GM19035 (cell line): ENCODE measurements at regions not wholly inside any gene's neighbourhood (a gene's known extent, or its start where the extent isn't known, plus 50 kb on each side); places are given as distances from the start of the nearest gene placed in this dataset.

Experiments used
- ATAC-seq: cut with Tn5 transposase; IDR thresholded peaks from one replicate; pipeline ENCODE4 v1.9.1; 2021; ENCODE audit not compliant: unreplicated experiment

DNA sequence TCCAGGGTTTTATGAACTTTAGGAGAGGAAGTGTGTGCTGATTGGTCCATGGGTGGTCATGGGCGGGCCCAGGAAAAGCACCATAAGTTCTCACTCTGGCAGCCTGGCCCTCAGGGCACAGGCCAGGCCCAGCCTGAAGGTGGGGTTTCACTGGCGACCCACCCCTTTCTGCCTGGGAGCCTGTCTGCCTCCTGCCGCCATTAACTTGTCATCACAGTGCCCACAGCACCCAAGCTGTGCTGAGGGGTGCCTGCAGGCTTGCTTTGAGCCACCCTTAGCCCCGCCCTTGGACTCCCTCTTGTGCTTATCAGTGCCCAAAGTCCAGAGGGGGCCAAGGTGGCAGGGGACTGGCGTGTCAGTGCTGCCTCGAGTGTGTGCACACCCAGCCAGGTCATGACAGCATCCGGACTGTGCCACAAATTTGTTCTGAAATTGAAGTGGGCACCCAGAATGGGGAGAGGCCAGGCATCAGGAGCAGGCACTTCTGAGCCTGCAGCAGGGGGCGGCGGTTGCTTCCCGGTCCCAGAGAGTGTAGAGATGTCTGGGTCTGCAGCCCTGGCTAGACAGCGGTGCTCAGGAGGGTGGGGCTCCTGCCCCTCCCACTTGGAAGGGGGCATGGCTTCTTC lies 455.6 kb downstream of the TMA16 start:
- no peak for ATAC-seq

DNA sequence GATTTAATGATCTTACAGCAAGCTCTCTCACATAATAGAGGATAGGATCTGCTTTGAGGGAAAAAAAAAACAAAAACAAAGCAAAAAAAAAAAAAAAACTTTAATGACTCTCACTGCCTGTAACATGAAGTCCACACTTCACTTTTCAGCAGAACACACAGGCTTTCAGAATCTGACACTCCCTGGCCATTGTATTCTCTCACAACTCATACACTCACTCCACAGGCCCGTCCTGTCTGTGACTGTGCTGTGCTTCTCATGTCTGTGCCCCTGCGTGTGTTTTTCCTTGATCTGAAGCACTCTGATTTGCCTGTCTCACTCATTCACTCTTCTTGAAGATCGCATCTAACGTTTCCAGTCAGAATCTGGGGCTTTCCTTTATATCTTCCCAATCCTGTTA lies 460.8 kb downstream of the TMA16 start:
- ATAC-seq, result no peak

DNA sequence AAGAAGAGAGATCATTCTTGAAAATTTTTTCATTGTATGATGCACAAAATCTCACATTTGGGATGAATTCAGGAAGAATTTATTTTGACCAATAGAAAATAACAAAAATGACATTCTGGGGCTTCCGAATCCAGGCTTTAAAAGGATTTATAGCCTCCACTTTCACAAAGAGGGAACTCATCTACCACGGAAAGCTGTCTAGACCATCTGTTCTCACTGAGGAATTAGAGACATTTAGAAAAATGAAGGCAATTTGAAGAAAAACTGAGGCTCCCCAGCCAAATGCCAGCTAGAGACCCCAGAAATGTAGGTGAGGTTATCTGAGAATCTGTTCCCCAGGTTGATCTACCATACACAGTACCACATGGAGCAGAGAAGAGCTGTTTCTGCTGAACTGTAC lies 464.3 kb downstream of the TMA16 start:
- ATAC-seq, result no peak

DNA sequence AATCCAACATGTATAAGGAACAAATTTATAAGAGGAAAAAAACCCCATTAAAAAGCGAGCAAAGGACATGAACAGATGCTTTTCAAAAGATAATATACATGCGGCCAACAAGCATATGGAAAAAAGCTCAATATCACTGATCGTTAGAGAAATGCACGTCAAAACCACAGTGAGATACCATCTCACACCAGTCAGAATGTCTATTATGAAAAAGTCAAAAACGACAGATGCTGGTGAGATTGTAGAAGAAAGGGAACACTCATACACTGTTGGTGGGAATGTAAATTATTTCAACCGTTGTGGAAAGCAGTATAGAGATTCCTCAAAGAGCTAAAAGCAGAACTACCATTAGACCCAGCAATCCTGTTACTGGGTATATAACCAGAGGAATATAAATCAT lies 465.4 kb downstream of the TMA16 start:
- ATAC-seq, result no peak

DNA sequence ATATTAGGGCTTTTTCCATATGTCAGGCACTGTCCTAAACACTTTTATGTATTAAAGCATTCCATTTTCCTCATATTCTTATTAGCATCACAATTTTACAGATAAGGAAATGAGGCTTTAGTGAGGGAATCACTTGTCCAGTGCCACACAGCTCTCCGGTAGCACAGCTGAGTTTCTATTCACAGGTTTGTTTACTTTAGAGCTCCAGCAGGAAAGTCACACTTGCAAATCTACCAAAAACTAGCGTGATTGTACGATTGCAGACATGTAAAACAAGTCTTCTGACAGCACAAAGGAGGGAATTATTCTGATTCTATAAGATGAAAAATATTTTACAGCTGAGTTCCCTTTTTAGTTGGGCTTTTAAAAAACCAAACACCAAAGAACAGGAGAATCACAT lies 472.1 kb downstream of the TMA16 start:
- ATAC-seq, result no peak

DNA sequence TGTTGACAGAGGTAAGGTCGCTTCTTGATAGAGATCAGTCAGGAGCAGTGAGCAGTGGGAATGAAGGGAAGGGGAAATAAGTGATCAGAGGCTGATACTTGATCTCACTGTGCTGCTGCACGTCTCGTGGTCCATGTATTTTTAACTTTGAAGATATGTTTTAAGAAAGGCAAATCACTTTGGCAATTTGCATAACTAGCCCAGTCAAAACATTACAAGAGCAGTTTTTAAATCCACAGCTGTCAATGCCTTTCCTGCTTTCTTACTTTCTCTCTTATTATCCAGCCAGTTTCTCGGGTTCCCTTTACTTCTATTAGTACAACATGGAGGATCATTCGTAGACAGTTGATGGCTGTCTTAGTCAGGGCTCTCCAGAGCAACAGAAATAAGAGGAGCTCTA lies 472.8 kb downstream of the TMA16 start:
- peak; percentile 71 for ATAC-seq

DNA sequence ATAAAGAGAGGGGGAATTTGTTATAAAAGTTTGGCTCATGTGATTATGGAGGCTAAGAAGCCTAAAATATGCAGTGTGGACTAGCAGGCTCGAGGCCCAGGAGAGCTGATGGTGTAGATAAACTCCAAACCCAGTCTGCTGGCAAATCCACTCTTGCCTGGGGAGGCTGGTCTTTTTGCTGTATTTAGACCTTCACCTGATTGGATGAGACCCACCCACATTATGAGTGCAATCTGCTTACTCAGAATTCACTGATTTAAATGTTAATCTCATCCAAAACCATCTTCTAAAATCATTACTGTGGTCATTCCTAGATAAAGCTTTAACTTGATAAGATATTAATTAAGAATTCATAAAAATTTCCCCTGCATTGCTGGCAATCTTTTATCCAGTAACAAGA lies 473.2 kb downstream of the TMA16 start:
- ATAC-seq, result no peak

DNA sequence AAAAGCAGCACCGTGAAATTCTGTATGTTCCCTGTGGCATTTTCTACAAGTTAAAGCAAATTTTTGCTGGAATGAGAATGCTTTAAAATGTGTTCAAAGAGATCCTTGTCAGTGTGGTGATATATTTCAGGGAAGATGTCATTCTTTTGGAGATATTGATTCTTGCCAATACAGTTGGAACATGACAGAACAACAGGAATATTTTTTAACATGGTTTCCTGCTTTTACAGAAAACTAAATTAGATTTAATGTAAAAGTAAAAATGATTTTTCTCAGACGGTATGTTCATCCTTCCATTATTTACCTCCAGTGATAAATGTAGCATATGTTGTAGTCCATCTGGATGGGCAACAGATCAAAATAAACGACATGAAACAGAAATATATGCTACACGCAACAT lies 474.8 kb downstream of the TMA16 start:
- no peak for ATAC-seq

DNA sequence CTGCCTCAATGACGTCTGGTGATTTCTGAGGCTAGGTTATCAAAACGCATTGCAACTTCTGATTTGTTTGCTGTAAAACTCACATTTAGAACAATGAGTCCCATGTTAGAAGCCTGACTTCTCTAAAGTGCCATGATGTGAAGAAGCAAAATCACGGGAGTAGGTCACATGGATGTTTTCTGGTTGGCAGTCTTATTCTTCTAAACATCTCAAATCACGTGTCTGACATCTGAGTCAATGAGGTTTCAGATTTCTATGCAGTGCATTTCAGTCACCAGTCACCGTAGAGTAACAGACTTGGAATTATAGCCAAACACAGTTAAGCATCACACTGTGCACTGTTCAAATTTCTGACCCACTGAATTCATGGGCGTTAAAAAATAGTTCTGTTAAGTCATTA lies 482.1 kb downstream of the TMA16 start:
- no peak for ATAC-seq

DNA sequence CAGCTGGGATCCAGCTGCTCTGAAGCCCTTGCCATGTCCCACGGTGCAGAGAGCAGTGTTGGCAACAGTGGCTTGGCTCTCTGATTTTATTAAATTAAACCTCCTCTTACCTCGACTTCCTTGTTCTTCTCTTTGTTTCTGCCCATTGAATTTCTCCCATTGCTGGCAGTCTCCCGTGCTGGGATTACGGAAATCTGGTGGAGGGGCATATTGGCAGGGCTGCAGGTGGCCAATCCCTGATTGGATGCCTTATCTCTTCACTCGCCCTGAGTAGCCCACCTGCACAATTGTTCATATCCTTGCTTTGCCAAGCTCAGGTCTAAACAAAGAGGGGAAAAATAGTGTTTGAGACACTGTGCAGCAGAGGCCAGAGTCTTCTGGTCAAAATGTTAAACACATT lies 493.9 kb downstream of the TMA16 start:
- no peak for ATAC-seq

DNA sequence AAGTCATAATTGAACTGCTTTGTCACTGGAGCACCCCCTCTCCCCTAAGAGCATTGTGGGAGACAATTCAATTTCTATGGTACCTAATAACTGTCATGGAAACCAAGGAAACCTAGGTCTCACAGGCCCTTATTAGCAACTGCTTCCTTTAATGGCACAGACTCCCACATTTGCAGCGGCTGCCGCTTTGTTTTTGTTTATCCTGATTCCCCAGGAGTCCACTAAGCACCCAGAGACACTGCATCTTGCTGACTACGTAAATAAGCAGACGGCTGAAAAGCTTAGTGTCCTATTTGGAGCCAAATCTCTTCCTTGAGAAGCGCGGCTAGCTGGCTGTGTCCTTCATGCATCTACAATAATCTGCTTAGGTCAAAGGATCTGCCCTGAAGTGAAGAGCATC lies 494.4 kb downstream of the TMA16 start:
- ATAC-seq, result no peak

DNA sequence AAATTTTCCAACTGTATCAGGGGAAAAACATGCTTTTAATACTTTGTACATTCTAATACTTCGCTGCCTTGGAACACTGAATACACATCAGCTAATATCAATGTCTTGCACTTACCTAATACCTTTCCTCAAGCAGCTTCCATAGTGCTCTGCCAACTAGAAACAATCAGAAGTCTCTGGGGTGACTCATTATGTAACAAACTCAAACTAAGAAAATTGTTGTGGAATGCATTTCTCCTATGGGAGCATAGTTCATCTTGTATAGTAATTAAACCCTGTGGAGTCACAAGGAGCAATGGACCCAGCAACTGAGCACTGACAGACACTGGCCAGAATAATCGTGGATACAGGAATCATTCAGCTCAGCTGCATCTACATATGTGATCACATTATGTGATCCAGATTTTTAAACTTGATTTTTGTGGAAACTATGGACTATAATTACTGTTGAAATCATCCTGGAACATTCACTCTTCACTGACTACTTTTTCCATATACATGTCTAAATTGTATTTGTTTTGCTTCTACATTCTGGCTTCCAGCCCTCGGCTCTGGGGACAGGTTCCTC lies 496.9 kb downstream of the TMA16 start:
- no peak for ATAC-seq

DNA sequence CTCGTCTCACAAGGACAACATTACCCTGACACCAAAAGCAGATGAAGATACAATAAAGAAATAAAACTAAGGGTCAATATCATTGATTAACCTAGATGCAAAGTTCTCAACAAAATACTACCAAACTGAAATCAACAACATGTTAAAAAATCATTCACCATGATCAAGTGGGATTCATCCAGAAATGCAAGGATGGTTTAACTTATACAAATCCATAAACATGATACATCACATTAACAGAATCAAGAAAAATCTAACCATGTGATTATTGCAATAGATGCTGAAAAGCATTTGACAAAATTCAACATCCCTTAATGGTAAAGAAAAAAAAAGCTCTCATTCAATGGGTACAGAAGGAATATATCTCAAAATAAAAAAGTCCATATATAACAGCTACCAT lies 514.9 kb downstream of the TMA16 start:
- ATAC-seq, result no peak

DNA sequence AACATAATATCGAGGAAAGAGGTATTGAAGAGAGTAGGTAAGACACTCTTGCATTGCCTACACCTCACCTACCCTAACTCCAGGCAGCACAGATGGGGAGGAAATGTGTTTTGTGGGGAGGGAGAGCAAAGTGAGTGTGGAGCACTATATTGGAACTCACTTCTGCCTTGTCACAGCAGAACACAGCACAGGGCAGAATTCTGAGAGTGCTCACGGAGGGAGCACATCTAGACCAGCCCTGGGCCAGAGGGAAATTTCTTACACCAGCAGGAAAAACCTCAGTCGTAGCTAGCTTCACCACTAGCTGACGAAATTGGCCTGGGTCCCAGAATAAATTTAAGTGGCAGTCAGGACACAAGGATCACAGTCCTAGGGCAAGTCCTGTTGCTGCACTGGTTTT lies 517.3 kb downstream of the TMA16 start:
- ATAC-seq, result no peak

DNA sequence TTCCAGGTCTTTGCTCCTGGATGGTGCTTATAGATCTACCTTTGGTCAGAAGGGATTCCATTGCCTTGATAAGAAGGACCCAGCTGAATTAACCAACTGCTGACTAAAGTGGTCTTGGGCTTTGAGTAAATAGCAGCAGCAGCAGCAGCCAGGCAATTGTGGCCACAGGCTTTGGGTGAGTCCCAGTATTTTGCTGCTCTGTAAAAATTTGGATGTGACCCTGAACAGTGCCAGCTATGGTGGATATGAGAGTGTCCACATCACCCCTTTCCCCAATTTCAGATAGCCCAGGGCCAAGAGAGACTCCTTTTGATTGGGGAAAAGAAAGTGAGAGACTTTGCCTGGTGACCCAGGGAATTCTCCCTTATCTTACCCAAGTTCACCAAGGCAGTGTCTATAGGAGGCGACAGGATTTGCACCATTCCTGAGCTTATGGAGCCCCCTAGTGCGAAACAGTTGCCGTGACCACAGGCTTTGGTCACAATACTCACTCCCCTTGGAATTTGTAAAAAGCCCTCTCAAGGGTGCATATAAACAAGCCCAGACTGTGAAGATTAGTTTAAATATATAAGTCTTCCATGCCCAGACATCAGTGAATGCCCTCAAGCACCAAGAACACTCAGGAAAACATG lies 518.0 kb downstream of the TMA16 start:
- ATAC-seq, result peak; percentile 74

DNA sequence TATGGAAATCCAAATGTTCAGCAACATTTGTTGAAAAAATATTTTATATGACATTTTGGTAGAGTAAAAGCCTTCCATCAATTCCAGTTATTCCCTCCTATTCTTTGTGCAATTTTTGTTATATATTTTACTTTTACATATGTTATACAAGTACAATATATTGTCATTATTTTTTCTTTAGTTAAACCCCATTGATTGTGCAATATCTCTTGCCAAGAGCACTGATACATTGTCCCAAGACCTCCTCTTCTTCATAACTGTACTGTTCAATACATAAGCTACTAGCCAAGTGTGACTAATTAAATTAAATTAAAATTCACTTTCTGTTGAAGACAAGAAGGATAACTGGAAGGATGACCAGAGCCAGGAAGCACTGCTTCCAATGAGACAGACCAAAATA lies 527.5 kb downstream of the TMA16 start:
- ATAC-seq, result no peak

DNA sequence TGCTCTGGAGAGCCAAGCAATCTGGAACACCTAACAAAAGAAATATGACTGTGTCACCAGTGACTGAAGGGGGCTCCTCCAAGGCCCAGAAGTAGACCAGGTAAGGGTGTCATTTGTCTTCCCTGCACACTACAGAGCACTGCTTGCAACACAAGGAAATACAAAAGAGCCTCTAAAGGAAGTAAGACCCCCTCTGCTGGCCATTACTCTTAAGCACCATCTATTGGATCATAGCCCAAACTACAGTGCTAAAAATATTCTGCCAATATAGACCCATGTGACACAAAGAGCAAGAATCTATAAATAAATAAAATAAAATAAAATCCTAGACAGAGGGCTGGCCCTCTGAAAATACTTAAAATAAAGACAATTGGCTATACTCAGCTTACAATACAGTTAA lies 528.7 kb downstream of the TMA16 start:
- ATAC-seq, result no peak

DNA sequence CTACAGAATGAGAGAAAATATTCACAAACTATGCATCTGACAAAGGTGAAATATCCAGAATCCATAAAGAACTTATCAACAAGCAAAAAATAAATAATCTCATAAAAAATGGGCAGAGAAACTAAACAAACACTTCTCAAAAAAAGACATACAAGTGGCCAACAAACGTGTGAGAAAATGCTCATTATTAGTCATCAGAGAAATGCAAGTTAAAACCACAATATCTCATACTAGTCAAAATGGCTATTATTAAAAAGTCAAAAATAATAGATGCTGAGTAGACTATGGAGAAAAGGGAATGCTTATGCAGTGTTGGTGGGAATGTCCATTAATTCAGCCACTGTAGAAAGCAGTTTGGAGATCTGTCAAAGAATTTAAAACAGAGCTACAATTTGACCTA lies 533.3 kb downstream of the TMA16 start:
- ATAC-seq, result peak; percentile 71

DNA sequence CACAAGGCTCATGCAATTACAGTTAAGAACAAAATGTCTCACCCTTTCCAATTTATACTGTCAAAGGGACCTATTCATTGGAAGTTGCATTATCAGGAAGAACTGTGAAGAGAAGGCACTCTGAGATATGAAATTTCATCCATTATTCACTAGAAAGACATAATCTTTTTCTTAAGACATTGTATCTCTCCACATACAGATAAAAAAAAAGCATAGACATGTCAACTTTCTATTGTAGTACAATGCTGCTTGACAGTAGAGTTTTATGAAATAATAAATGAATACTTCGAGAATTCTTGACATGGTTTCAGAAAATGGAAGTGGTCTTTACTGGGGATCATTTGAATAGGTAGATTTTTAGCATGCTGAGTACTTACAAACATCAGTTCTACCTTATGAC lies 545.0 kb downstream of the TMA16 start:
- ATAC-seq, result no peak

DNA sequence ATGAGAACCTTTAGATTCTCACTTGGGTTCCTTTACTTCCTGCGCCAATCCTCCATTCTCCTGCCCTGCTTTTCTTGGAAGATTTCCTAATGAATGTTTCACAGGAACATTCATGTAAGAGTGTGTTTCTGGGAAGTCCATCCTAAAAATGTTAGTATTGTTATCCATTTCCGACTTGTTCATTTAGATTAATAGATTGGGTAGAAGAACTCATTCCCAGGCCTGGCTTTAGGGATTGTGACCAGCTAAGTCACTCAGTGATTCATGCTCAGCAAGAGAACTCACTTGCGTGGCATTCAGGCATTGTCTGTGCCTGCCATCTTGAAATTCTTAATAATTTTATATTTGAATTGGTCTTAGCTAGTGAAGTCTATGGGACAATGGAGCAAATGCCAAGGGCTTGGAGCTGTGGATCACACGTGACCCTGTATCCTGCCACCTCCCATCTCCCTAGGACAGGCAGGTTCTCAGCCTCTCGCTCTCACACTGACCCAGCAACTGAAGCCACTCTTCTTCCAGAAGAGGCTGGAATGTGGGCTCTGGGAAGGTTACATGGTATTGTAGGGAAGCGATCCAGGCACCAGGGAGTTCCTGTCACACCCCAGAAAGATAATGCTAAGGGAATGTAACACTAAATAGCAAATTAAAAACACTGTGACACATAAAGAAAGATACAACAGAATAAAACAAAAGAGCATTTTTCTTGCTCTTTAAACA lies 562.1 kb downstream of the TMA16 start:
- ATAC-seq, result no peak

DNA sequence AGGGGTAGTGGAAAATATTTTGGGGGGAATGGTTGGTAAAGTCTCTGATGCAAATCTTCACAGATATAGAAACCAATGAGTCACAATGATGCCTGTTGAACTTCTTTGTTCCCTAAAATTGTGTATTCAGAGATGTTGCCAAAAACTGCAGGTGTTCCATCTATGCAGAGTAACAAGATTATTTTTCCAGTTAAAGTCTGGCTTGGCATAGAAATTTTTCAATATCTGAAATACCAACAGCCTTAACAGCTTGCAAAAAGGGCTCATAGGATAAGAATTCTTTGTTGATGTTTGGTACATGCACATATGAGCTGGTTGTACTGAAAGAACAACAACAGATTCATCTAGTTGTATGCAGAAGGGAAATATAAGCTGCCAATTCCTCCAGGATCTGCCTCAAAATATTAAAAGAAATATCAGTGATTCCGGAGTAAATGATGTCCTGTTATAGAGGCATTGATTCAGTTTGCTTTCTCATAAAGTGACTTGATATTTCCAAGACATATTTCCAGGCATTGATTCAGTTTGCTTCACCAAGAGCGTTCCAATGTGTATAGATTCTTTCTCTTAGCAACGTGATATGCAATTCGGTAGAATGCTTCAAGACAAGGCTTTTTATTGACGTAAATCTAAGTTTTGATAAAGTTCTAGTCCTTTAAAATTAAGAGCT lies 564.4 kb downstream of the TMA16 start:
- ATAC-seq, result no peak

DNA sequence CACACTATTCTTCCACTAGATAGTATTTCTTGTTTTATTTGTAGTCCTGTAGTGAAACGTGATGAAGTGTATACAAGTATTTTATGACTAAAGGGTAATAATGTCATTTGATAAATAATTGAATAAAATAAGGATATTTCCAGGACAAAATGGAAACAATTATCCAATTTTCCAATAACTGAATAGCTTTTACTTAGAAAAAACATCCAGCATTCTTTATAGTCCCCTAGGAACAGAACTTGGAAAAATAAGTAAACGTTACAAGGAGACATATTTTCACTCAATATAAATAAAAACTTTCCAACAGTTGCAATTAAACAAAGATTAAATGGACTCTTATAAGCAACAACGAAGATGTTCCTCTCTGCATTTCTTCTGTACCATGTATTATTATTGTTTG lies 566.0 kb downstream of the TMA16 start:
- no peak for ATAC-seq
